HG02840 (cell line): ENCODE measurements at regions not wholly inside any gene's neighbourhood (a gene's known extent, or its start where the extent isn't known, plus 50 kb on each side); places are given as distances from the start of the nearest gene placed in this dataset.

ENCODE experiments used
- ATAC-seq: cut with Tn5 transposase; IDR thresholded peaks from one replicate; pipeline ENCODE4 v1.9.1; 2021; ENCODE audit warnings: mild to moderate bottlenecking, moderate library complexity, moderate number of reproducible peaks; ENCODE audit not compliant: unreplicated experiment, low FRiP score

DNA sequence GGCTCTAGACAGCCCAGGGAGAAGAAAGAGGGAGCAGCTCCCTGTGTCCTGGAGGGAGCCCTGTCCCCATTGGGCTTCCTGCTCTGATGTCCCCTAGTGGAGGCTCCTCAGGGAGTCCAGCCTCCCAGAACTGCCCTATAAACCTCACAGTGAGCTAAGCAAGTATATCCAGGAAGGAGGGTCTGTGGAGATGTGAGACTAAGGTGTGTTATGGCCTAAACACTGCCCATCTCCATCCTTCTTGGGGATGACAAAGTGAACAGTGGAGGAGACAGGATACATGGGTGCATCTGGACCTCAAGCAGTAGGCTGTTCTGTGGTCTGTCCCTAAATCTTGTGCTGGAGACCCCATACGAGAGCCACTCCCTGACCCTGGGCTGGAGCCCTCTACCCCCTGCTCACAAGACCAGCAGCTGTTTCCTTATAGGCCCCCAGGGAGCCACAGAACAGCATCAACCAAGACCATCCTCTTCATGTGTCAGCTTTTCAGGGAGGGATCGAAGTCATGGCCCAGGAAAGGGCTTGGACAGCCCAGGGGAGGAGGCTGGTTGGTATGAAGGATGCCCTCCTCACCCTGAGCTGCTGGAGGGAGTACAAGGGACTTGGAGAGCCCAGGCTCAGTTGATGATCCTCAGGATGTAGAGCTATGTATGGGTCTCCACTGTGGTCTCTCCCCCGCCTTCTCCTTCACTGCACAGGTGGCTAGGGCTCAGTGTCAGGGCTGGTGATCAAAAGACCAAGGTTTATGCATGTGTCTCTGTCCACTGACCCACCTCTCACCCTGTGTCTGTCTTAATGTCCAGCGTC, 49.7 kb upstream of the TOP3B start:
- no peak for ATAC-seq
